GM12865 (cell line): ENCODE measurements at regions not wholly inside any gene's neighbourhood (a gene's known extent, or its start where the extent isn't known, plus 50 kb on each side); places are given as distances from the start of the nearest gene placed in this dataset.

Source experiments
- DNase-seq: peaks from one replicate; pipeline ENCODE4 v3.0.0; 2010; ENCODE audit warnings: low read depth
- H3K4me3 ChIP-seq: 2 replicates; pipeline ENCODE4 v1.5.1; 2011; ENCODE audit warnings: mild to moderate bottlenecking, low read depth, low read length, control low read depth
- CTCF ChIP-seq: IDR thresholded peaks from 2 replicates; pipeline ENCODE4 v1.5.1; 2011; ENCODE audit warnings: low read length, control low read depth, low read depth, inconsistent platforms; ENCODE audit not compliant: insufficient read depth; ENCODE audit errors: missing control alignments

GRCh38 chr6:132136981-132137380 is 185.8 kb upstream of the CCN2 start:
- TF ChIP-seq CTCF: no peak
- no peak for DNase-seq
- no peak overlapping the region for H3K4me3 ChIP-seq

GRCh38 chr6:132135409-132135808 is 184.2 kb upstream of the CCN2 start:
- TF ChIP-seq CTCF: no peak
- no peak for DNase-seq
- no peak overlapping the region for H3K4me3 ChIP-seq

- no peak for DNase-seq
- no peak for TF ChIP-seq CTCF
- no peak overlapping the region for H3K4me3 ChIP-seq
These were observed 182.7 kb upstream of the CCN2 start for GRCh38 chr6:132133736-132134445.

GRCh38 chr6:132132924-132133639 is 181.9 kb upstream of the CCN2 start:
- DNase-seq: no peak
- no peak overlapping the region for H3K4me3 ChIP-seq
- TF ChIP-seq CTCF: no peak

- H3K4me3 ChIP-seq: no peak overlapping the region
- no peak for TF ChIP-seq CTCF
- no peak for DNase-seq
These were observed 181.2 kb upstream of the CCN2 start for GRCh38 chr6:132132422-132132821.

GRCh38 chr6:132131758-132132157 is 180.6 kb upstream of the CCN2 start:
- TF ChIP-seq CTCF: no peak
- no peak overlapping the region for H3K4me3 ChIP-seq
- DNase-seq: peak; percentile 5

GRCh38 chr6:132131351-132131750 is 180.2 kb upstream of the CCN2 start:
- H3K4me3 ChIP-seq: no peak overlapping the region
- TF ChIP-seq CTCF: no peak

More at GRCh38 chr6:132131351-132131750, 180.2 kb upstream of the CCN2 start:
- no peak for DNase-seq
